NCI-H1105 (cell line): ENCODE measurements at regions not wholly inside any gene's neighbourhood (a gene's known extent, or its start where the extent isn't known, plus 50 kb on each side); places are given as distances from the start of the nearest gene placed in this dataset.
"Not testable (repeated sequence)": the region's sequence is repeated elsewhere in the genome, so short reads cannot be mapped to it uniquely, and the experiment has no call there.

Experiments used
- DNase-seq: peaks from one replicate; lab custom pipeline; 2025; lab: John Stamatoyannopoulos, UW

GRCh38 chr3:173216063-173216462, 75.0 kb upstream of the SPATA16 start:
- no peak for DNase-seq

DNA sequence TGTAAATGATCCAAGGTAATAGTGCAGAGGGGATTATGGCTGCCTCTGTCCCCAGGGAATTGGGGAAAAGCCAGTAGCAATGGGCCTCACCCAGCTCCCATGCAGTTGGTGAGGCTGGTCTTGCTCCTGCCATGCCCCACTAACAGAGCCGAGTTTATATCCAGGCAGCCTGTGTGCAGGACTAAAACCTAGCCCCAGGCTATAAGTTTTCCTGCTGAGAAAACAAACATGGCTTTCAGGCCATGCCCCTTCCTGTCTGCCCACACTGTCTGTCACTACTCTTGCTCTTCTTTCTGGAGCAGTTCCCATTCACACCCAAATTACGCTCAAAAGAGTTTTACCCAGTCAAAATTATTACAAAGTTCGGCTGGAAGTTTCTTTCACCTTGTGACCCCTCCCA, 73.5 kb upstream of the SPATA16 start:
- DNase-seq = no peak

- no peak for DNase-seq
These were observed 58.5 kb upstream of the SPATA16 start for GRCh38 chr3:173199568-173199967.

DNA sequence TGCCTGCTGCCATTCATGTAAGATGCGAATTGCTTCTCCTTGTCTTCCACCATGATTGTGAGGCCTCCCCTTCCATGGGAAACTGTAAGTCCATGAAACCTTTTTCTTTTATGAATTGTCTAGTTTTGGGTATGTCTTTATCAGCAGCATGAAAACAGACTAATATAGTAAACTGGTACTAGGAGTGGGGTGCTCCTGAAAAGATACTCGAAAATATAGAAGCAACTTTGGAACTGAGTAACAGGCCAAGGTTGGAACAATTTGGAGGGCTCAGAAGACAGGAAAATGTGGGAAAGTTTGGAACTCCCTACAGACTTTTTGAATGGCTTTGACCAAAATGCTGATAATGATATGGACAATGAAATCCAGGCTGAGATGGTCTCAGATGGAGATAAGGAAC, 53.8 kb upstream of the SPATA16 start:
- DNase-seq = not testable (repeated sequence)

- DNase-seq = no peak
These were observed 50.6 kb upstream of the SPATA16 start for GRCh38 chr3:173191611-173192010.
